ENCODE measurements at regions not wholly inside any gene's neighbourhood (a gene's known extent, or its start where the extent isn't known, plus 50 kb on each side); places are given as distances from the start of the nearest gene placed in this dataset.

- TF ChIP-seq ZEB1 (IDR thresholded peaks at IDR 0.05; ENCODE audit: insufficient replicate concordance, low read depth) (no peak), ZNF232 (CRISPR knock-in tag; IDR thresholded peaks at IDR 0.05; ENCODE audit: borderline replicate concordance) (no peak), ATAD3A (CRISPR knock-in tag; IDR thresholded peaks at IDR 0.05) (no peak), YY1 (IDR thresholded peaks at IDR 0.05; ENCODE audit: insufficient read depth, insufficient replicate concordance, low read depth, low read length) (no peak)
Observed at GRCh38 chr5:33065131-33065530, 354.0 kb downstream of the NPR3 start.
